Hepatic stellate cell (primary cell): ENCODE measurements at regions not wholly inside any gene's neighbourhood (a gene's known extent, or its start where the extent isn't known, plus 50 kb on each side); places are given as distances from the start of the nearest gene placed in this dataset.
"Not testable (repeated sequence)": the region's sequence is repeated elsewhere in the genome, so short reads cannot be mapped to it uniquely, and the experiment has no call there.

Experiments
- DNase-seq: peaks from one replicate; pipeline ENCODE4 v3.0.0; 2011; ENCODE audit warnings: low spot score

DNA sequence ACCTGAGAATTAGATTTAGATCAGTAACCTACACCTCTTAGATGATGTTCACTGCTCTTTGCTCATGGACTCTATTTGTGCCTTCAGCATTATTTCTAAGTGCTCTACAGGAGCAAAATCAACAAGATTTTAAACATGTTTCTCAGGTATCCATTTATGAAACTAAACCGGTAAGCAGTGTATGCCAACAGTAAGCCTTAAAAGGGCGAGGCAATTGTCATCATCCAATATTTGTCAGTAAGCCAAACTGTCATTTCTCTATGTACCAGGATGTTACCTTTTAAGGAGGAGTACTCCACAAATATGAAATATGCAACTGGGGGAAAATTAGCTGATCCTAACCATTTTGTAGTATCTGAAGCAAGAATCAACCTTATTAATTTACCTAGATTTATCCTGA, 69.6 kb upstream of the ZNF184 start:
- no peak for DNase-seq

DNA sequence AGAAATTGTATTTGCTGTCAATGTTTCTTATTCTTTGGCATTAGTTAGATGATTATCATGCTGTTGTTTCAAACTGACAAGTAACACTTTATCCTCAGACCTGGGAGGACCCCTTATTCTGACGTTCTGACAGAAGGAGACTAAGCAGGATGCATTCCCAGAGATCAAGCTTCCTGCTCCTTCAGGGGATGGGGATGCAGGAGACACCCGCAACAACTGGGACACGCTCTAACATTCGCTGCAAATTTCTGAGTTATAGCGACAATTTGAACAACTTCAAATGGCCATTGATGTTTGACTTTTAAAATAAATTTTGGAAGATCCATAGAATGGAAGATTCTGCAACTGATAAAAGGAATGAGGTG, 69.0 kb upstream of the ZNF184 start:
- DNase-seq: no peak

DNA sequence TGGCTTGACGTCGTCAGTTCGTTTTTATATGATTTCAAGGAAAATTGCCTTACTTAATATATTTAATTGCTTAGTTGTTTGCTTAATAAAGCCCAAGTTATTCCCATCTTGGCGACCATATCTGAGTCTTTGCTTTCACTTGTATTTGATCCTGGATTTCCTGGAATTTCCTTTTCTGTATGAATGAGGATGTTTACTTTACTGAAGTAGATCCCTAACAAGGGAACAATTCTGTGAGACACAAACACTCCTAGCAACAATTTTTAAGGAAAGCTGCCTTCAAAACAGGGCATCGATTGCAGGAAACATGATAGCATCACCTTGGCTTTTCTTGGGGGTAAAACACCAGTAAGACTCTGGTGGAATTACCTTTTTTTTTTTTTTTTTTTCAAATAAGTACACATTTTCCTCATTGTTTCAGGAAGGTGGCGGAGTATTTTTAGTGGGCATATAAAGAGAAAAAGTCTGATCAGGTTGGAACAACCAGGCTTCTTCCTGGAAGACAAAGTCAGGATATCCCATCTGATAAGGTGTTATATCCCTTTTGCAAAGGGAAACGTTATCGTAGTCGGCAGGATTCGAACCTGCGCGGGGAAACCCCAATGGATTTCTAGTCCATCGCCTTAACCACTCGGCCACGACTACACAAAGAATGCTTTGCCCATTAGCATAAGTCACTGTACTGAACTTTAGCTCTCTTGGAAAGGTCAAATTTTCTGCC, 68.5 kb upstream of the ZNF184 start:
- no peak for DNase-seq

DNA sequence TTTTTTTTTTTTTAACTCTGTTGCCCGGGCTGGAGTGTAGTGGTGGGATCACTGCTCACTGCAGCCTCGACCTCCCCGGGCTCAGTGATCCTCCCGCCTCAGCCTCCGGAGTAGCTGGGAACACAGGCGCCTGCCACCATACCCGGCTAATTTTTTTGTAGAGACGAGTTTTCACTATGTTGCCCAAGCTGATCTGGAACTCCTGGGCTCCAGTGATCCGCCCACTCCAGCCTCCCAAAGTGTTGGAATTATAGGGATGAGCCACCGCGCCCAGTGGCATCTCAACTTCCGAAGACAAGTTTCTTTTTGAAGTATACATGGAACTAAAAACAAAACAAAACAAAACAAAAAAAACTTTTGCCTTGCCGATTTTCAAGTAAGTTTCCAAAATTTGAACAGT, 66.6 kb upstream of the ZNF184 start:
- no peak for DNase-seq

DNA sequence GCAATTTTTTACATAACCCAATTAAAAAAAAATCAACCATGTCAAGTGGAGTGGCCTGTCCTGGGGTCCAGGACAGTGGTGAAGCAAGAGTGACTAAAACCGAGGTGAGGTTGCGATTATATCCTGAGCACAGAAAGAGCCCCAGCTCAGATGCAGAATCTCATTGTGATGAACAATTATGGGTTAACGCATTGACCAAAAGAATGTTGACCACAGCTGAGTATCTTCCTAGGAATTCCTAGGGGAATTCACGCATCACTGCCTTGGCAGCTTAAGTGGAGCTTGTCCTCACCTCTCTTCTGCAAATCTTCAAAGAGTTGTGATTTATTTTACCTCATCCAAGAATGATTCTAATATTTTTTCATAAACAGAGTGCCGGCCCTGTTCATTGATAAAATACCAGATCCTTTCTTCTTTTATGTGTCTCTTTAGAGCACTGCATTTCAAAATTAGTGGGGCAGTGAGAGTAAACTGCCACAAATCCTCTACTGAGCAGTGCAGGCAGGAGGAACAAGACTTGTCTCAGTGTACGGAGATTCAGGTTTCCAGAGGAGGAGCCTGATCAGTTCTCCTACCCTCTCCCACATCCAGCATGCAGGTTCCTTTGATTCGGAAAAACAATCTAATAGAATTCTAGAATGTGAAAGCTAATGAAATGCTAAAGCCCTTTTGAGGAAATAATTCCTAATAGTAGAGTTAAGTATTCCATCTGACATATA, 60.1 kb upstream of the ZNF184 start:
- no peak for DNase-seq

DNA sequence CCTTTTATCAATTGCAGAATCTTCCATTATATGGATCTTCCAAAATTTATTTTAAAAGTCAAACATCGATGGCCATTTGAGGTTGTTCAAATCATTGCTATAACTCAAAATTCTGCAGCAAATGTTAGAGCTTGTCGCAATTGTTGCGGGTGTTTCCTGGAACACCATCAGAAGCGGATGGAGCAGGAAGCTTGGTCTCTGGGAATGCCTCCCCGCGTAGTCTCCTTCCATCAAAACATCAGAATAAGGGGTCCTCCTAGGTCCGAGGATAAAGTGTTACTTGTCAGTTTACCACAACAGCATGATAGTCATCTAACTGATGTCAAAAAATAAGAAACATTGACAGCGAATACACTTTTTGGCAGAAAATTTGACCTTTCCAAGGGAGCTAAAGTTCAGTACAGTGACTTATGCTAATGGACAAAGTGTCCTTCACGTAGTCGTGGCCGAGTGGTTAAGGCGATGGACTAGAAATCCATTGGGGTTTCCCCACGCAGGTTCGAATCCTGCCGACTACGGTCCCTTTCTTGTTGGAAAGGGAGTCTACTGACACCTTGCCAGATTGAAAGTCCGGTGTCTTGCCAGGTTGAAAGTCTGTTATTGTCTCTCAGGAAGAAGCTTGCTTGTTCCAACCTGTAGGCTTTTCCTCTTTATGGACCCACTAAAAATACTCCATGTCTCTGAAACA, 59.0 kb upstream of the ZNF184 start:
- DNase-seq: no peak

DNA sequence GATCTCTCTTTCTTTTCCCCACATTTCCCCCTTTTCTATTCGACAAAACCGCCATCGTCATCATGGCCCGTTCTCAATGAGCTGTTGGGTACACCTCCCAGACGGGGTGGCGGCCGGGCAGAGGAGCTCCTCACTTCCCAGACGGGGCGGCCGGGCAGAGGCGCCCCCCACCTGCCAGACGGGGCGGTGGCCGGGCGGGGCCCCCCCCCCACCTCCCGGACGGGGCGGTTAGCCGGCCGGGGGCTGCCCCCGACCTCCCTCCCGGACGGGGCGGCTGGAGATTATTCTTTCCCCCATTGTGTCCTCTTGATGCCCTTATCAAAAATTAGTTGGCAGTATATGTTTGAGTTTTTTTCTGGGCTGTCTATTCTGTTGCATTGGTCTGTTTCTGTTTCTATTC, 56.9 kb upstream of the ZNF184 start:
- not testable (repeated sequence) for DNase-seq

DNA sequence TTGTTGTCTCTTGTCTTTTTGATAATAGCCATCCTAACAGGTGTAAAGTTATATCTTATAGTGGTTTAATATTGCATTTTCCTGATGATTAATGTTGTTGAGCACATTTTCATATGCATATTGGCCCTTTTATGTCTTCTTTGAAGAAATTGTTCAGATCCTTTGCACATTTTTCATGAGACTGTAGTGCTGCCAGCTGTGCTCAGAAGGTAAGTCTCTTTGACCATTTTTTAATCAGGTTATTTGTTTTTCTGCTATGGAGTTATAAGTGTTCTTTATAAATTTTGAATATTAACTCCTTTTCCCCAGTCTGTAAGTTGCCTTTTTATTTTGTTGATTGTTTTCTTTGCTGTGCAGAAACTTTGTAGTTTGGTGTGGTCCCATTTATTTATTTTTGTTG, 55.8 kb upstream of the ZNF184 start:
- no peak for DNase-seq
